NT2/D1 (cell line): ENCODE measurements at regions not wholly inside any gene's neighbourhood (a gene's known extent, or its start where the extent isn't known, plus 50 kb on each side); places are given as distances from the start of the nearest gene placed in this dataset.

ENCODE experiments used
- SUZ12 ChIP-seq: IDR thresholded peaks from 2 replicates; pipeline ENCODE4 v1.6.1; 2011; ENCODE audit not compliant: insufficient read length, insufficient read depth; ENCODE audit errors: extremely low read depth
- YY1 ChIP-seq: IDR thresholded peaks from 2 replicates; pipeline ENCODE4 v1.6.1; 2011; ENCODE audit not compliant: insufficient read length, insufficient read depth
- ZNF274 ChIP-seq: IDR thresholded peaks from 2 replicates; pipeline ENCODE4 v1.6.1; 2011; ENCODE audit warnings: mild to moderate bottlenecking, low read depth, low read length

- TF ChIP-seq SUZ12, result no peak
- TF ChIP-seq ZNF274, result no peak
- TF ChIP-seq YY1, result no peak
These were observed 96.9 kb downstream of the XRCC2 start for GRCh38 chr7:152579070-152579469.
